ENCODE measurements at regions not wholly inside any gene's neighbourhood (a gene's known extent, or its start where the extent isn't known, plus 50 kb on each side); places are given as distances from the start of the nearest gene placed in this dataset.

GRCh38 chr5:60299944-60300343, 400.0 kb downstream of the DEPDC1B start (continued):
- TF ChIP-seq JDP2 (CRISPR knock-in tag; IDR thresholded peaks at IDR 0.05; ENCODE audit: borderline replicate concordance) (no peak), ZBTB43 (CRISPR knock-in tag; conservative IDR thresholded peaks at IDR 0.05) (no peak), ZNF256 (CRISPR knock-in tag; conservative IDR thresholded peaks at IDR 0.05) (no peak)

GRCh38 chr5:60297658-60298057, 402.3 kb downstream of the DEPDC1B start:
- CTCF ChIA-PET (ENCODE audit: low intra/inter-chr PET ratio, low total read pairs) = no interaction called here
- in situ Hi-C loops (cut with HindIII; ENCODE audit: extremely low pct_ligation_motif_present, low pct_unique_long_range_greater_than_20kb) (loop anchor here (10.0 kb wide), 1 partner anchor 287 kb away; no protein-coding TSS in a partner anchor), intact Hi-C loops (cut with micrococcal nuclease; ENCODE audit: unreplicated experiment) (loop anchor here (10.0 kb wide), 1 partner anchor 147 kb away; no protein-coding TSS in a partner anchor)
- 92% methylated on average over 1 of the region's 1 CpG for whole genome bisulfite sequencing (ENCODE audit: low lambda C conversion rate)
- Histone ChIP-seq H3K36me3 (replicated peaks in 1 of 2; ENCODE audit: control insufficient read depth in 1 of 2, insufficient read depth in 2 of 2, low read length in 2 of 2) (no peaks in the 10 kb centered on the region), H3K4me1 (ENCODE audit: insufficient read depth, low read length) (no peaks in the 10 kb centered on the region), H3K4me3 (replicated peaks in 1 of 3; ENCODE audit: insufficient read depth in 1 of 3, low read depth in 2 of 3, low read length in 3 of 3) (no peak overlapping the region), H2AFZ (ENCODE audit: low read length) (no peak overlapping the region), H4K20me1 (ENCODE audit: insufficient read depth, low read length) (no peaks in the 10 kb centered on the region), H3K4me2 (ENCODE audit: low read depth, low read length) (no peak overlapping the region), H3K27ac (ENCODE audit: extremely low read length, insufficient read depth, low read length) (no peak overlapping the region), H3K79me2 (ENCODE audit: insufficient read depth, low read length) (no peaks in the 10 kb centered on the region), H3K9ac (ENCODE audit: insufficient read depth, low read depth, low read length) (no peak overlapping the region), H3K27me3 (ENCODE audit: control insufficient read depth in 1 of 2, insufficient read depth in 2 of 2, low read length in 2 of 2) (no peaks in the 10 kb centered on the region), H3K9me3 (ENCODE audit: low read length) (no peaks in the 10 kb centered on the region)
- FAIRE-seq = no peak
- DNase-seq (ENCODE audit: low spot score) = no peak
- no peak for ATAC-seq
- no peak for TF ChIP-seq UBTF (CRISPR knock-in tag; IDR thresholded peaks at IDR 0.05)
- no peak for TF ChIP-seq FLYWCH1 (CRISPR knock-in tag; IDR thresholded peaks at IDR 0.05)
- TF ChIP-seq FOXK2 (IDR thresholded peaks at IDR 0.05) = no peak
- TF ChIP-seq ZNF558 (CRISPR knock-in tag; IDR thresholded peaks at IDR 0.05; ENCODE audit: borderline replicate concordance) = no peak
- no peak for TF ChIP-seq ZNF451 (CRISPR knock-in tag; IDR thresholded peaks at IDR 0.05)
- BruUV-seq (replicated peaks) = no TSS peak
- POLR2A ChIA-PET = no interaction called here
